H9 (cell line): ENCODE measurements at regions not wholly inside any gene's neighbourhood (a gene's known extent, or its start where the extent isn't known, plus 50 kb on each side); places are given as distances from the start of the nearest gene placed in this dataset.

Experiments used
- DNase-seq: peaks from one replicate; pipeline ENCODE4 v3.0.0-alpha.2; 2017
- H2AFZ ChIP-seq: one replicate; pipeline ENCODE4 v1.6.1; 2013; ENCODE audit warnings: mild to moderate bottlenecking, low read length, control low read depth, moderate library complexity
- H2AK5ac ChIP-seq: 2 replicates; pipeline ENCODE4 v1.6.1; 2013; ENCODE audit warnings: low read length, control low read depth, mixed read lengths; ENCODE audit not compliant: insufficient read length
- H2BK120ac ChIP-seq: one replicate; pipeline ENCODE4 v1.6.1; 2013; ENCODE audit warnings: low read depth, mild to moderate bottlenecking, low read length, control low read depth, inconsistent platforms; ENCODE audit not compliant: poor library complexity, severe bottlenecking
- H2BK12ac ChIP-seq: 2 replicates; pipeline ENCODE4 v1.6.1; 2013; ENCODE audit warnings: low read length, control low read depth, mixed read lengths, low read depth; ENCODE audit not compliant: insufficient read length
- H2BK15ac ChIP-seq: 2 replicates; pipeline ENCODE4 v1.6.1; 2013; ENCODE audit warnings: low read depth, low read length, control low read depth
- H2BK20ac ChIP-seq: one replicate; pipeline ENCODE4 v1.6.1; 2013; ENCODE audit warnings: low read depth, mild to moderate bottlenecking, low read length, control low read depth, inconsistent platforms; ENCODE audit not compliant: poor library complexity, severe bottlenecking
- H2BK5ac ChIP-seq: 2 replicates; pipeline ENCODE4 v1.6.1; 2013; ENCODE audit warnings: low read length, control low read depth, mixed read lengths; ENCODE audit not compliant: insufficient read length
- H3K14ac ChIP-seq: 2 replicates; pipeline ENCODE4 v1.6.1; 2013; ENCODE audit warnings: low read length, control low read depth; ENCODE audit not compliant: insufficient read depth
- H3K18ac ChIP-seq: 2 replicates; pipeline ENCODE4 v1.6.1; 2013; ENCODE audit warnings: low read depth, mild to moderate bottlenecking, mixed read lengths, low read length, control low read depth; ENCODE audit not compliant: insufficient read length
- H3K23ac ChIP-seq: 2 replicates; pipeline ENCODE4 v1.6.1; 2013; ENCODE audit warnings: low read length, control low read depth, mixed read lengths, low read depth; ENCODE audit not compliant: insufficient read length
- H3K23me2 ChIP-seq: 2 replicates; pipeline ENCODE4 v1.6.1; 2013; ENCODE audit warnings: low read depth, mild to moderate bottlenecking, mixed read lengths, low read length, control low read depth; ENCODE audit not compliant: insufficient read length, poor library complexity, severe bottlenecking
- H3K27ac ChIP-seq: 2 replicates; pipeline ENCODE4 v1.5.1; 2013; ENCODE audit warnings: low read length, control low read depth, mixed read lengths, low read depth; ENCODE audit not compliant: insufficient read length
- H3K27me3 ChIP-seq: 2 replicates; pipeline ENCODE4 v1.6.1; 2013; ENCODE audit warnings: low read length, control low read depth, inconsistent platforms; ENCODE audit not compliant: insufficient read depth
- H3K4ac ChIP-seq: 2 replicates; pipeline ENCODE4 v1.6.1; 2013; ENCODE audit warnings: low read depth, mild to moderate bottlenecking, control low read depth, inconsistent platforms, low read length, moderate library complexity
- H3K4me1 ChIP-seq: 2 replicates; pipeline ENCODE4 v1.6.1; 2013; ENCODE audit warnings: low read length, control low read depth, inconsistent platforms; ENCODE audit not compliant: insufficient read depth
- H3K4me2 ChIP-seq: 2 replicates; pipeline ENCODE4 v1.6.1; 2013; ENCODE audit warnings: low read length, control low read depth, mixed read lengths; ENCODE audit not compliant: insufficient read length, insufficient read depth
- H3K56ac ChIP-seq: 2 replicates; pipeline ENCODE4 v1.6.1; 2013; ENCODE audit warnings: low read depth, mild to moderate bottlenecking, mixed read lengths, low read length, control low read depth; ENCODE audit not compliant: insufficient read length
- H3K79me1 ChIP-seq: 2 replicates; pipeline ENCODE4 v1.6.1; 2013; ENCODE audit warnings: low read depth, mild to moderate bottlenecking, moderate library complexity, low read length, control low read depth, inconsistent platforms; ENCODE audit not compliant: insufficient read depth, poor library complexity, severe bottlenecking
- H3K79me2 ChIP-seq: 2 replicates; pipeline ENCODE4 v1.6.1; 2013; ENCODE audit warnings: low read length, control low read depth, inconsistent platforms; ENCODE audit not compliant: insufficient read depth
- H3K9ac ChIP-seq: 2 replicates; pipeline ENCODE4 v1.6.1; 2013; ENCODE audit warnings: low read length, control low read depth, mixed read lengths; ENCODE audit not compliant: insufficient read length; ENCODE audit errors: extremely low read depth
- H3K9me3 ChIP-seq: one replicate; pipeline ENCODE4 v1.6.1; 2013; ENCODE audit warnings: low read depth, low read length, inconsistent platforms; ENCODE audit not compliant: control insufficient read depth
- H3T11ph ChIP-seq: one replicate; pipeline ENCODE4 v1.6.1; 2013; ENCODE audit warnings: mild to moderate bottlenecking, low read length, control low read depth, inconsistent platforms
- H4K20me1 ChIP-seq: one replicate; pipeline ENCODE4 v1.6.1; 2013; ENCODE audit not compliant: control insufficient read depth, insufficient read length, insufficient read depth
- H4K5ac ChIP-seq: 2 replicates; pipeline ENCODE4 v1.6.1; 2013; ENCODE audit warnings: low read depth, mild to moderate bottlenecking, mixed read lengths, low read length, control low read depth; ENCODE audit not compliant: insufficient read length
- H4K8ac ChIP-seq: replicated peaks from 2 replicates; pipeline ENCODE4 v1.6.1; 2013; ENCODE audit warnings: low read length, control low read depth, mixed read lengths, low read depth; ENCODE audit not compliant: insufficient read length
- H4K91ac ChIP-seq: 2 replicates; pipeline ENCODE4 v1.6.1; 2013; ENCODE audit warnings: low read depth, mild to moderate bottlenecking, moderate library complexity, mixed read lengths, low read length, control low read depth; ENCODE audit not compliant: insufficient read length
- H3K27ac Mint-ChIP-seq, 3 experiments: 2 replicates in 2 of 3; 3 replicates in 1 of 3; pipeline ENCODE4 v1.8.0; 2020 to 2021; ENCODE audit warnings: mixed read lengths in 3 of 3, mild to moderate bottlenecking in 1 of 3, moderate library complexity in 1 of 3
- H3K27me3 Mint-ChIP-seq: 2 replicates; pipeline ENCODE4 v1.8.0; 2021; ENCODE audit warnings: low read depth, mild to moderate bottlenecking, moderate library complexity, mixed read lengths
- H3K36me3 Mint-ChIP-seq, 3 experiments: 2 replicates in 2 of 3; 3 replicates in 1 of 3; pipeline ENCODE4 v1.8.0; 2020 to 2021; ENCODE audit warnings: low read depth in 3 of 3, mixed read lengths in 3 of 3; ENCODE audit not compliant: insufficient read depth in 1 of 3
- H3K4me1 Mint-ChIP-seq, 2 experiments: 2 replicates each; pipeline ENCODE4 v1.8.0; 2020; ENCODE audit warnings: mixed read lengths in 2 of 2
- H3K4me3 Mint-ChIP-seq, 2 experiments: 2 replicates in 1 of 2; 3 replicates in 1 of 2; pipeline ENCODE4 v1.8.0; 2020 to 2021; ENCODE audit warnings: mild to moderate bottlenecking in 2 of 2, mixed read lengths in 2 of 2, moderate library complexity in 1 of 2
- H3K9me3 Mint-ChIP-seq, 2 experiments: 2 replicates in 1 of 2; 3 replicates in 1 of 2; pipeline ENCODE4 v1.8.0; 2020; ENCODE audit warnings: mild to moderate bottlenecking in 2 of 2, mixed read lengths in 2 of 2, moderate library complexity in 1 of 2
- CTCF ChIP-seq: fragments of 200-600 bp; sonication (generic); conservative IDR thresholded peaks from 3 replicates; pipeline ENCODE4 v1.8.0; 2021; ENCODE audit warnings: antibody characterized with exemption, mild to moderate bottlenecking
- WGBS: extraction: QIAGEN DNeasy Blood & Tissue Kit; methylation state at CpG from one replicate; pipeline ENCODE4 v1.1.7; 2013; ENCODE audit warnings: missing lambda C conversion rate, low lambda C conversion rate, mixed read lengths; ENCODE audit not compliant: insufficient read length; ENCODE audit errors: extremely low coverage; 5-methylcytosine and 5-hydroxymethylcytosine counted together

GRCh38 chr16:87050142-87050541 lies 267.1 kb downstream of the C16orf95 start:
- no peak overlapping the region for H2BK20ac ChIP-seq
- H3K27ac Mint-ChIP-seq: no peak overlapping the region
- no peak overlapping the region for H4K8ac ChIP-seq
- H3K36me3 Mint-ChIP-seq: peaks cover 6 to 11% (median 7%) of the 10 kb centered on the region in 3 experiments; a peak in 6 of 7 replicates
- no peaks in the 10 kb centered on the region for H3K4me1 ChIP-seq
- H3K4me1 Mint-ChIP-seq: peaks cover 14 to 28% of the 10 kb centered on the region in 2 experiments
- H3K4ac ChIP-seq: no peak overlapping the region
- H3K4me3 Mint-ChIP-seq: no peak overlapping the region
- no peak overlapping the region for H2BK15ac ChIP-seq
- H2BK5ac ChIP-seq: no peak overlapping the region
- H3K9me3 ChIP-seq: no peaks in the 10 kb centered on the region
- no peak overlapping the region for H4K91ac ChIP-seq
- H3K27ac ChIP-seq: no peak overlapping the region
- H2AFZ ChIP-seq: no peak overlapping the region
- H3K27me3 ChIP-seq: no peaks in the 10 kb centered on the region; the same call in 1 of the 2 replicates
- no peak overlapping the region for H3K56ac ChIP-seq
- peaks cover 8 to 10% of the 10 kb centered on the region in 2 experiments; a peak in 4 of 5 replicates for H3K9me3 Mint-ChIP-seq
- no peak for TF ChIP-seq CTCF
- no CpG with 5 or more reads among the region's 15 CpGs for WGBS
- no peak overlapping the region for H3K23ac ChIP-seq
- no peaks in the 10 kb centered on the region for H3K23me2 ChIP-seq
- H2AK5ac ChIP-seq: no peak overlapping the region
- H3K27me3 Mint-ChIP-seq: peaks cover 23% of the 10 kb centered on the region
- no peak overlapping the region for H3T11ph ChIP-seq
- no peaks in the 10 kb centered on the region for H4K20me1 ChIP-seq
- no peak overlapping the region for H4K5ac ChIP-seq
- H3K18ac ChIP-seq: no peak overlapping the region
- no peak overlapping the region for H3K4me2 ChIP-seq
- no peaks in the 10 kb centered on the region for H3K79me1 ChIP-seq
- no peak overlapping the region for H2BK120ac ChIP-seq
- no peak overlapping the region for H3K14ac ChIP-seq
- no peak for DNase-seq
- no peak overlapping the region for H3K9ac ChIP-seq
- no peaks in the 10 kb centered on the region for H3K79me2 ChIP-seq
- no peak overlapping the region for H2BK12ac ChIP-seq
